ENCODE measurements at regions not wholly inside any gene's neighbourhood (a gene's known extent, or its start where the extent isn't known, plus 50 kb on each side); places are given as distances from the start of the nearest gene placed in this dataset.

DNA sequence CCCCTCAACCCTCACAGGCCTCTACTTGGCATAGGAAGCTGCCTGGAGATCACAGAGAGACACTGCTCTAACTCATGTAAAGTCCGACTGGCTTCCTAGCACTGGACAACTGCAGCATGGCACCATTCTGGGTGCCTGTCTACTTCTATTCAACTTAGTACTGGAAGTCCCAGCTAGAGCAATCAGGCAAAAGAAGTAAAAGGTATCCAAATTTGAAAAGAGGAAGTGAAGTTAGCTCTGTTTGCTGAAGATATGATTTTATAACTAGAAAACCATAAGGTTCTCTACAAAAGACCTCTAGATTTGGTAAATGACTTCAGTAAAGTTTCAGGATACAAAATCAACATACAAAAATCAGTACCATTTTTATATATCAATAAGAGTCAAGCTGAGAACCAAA, 1017.6 kb downstream of the PCDH9 start:
- Histone ChIP-seq H3K4me1 (ENCODE audit: insufficient read depth, low read length) (no peaks in the 10 kb centered on the region), H3K9ac (ENCODE audit: insufficient read depth, low read depth, low read length) (no peak overlapping the region), H3K79me2 (ENCODE audit: insufficient read depth, low read length) (no peaks in the 10 kb centered on the region), H2AFZ (ENCODE audit: low read length) (no peak overlapping the region), H4K20me1 (ENCODE audit: insufficient read depth, low read length) (no peaks in the 10 kb centered on the region), H3K36me3 (replicated peaks in 1 of 2; ENCODE audit: control insufficient read depth in 1 of 2, insufficient read depth in 2 of 2, low read length in 2 of 2) (no peaks in the 10 kb centered on the region), H3K27me3 (ENCODE audit: control insufficient read depth in 1 of 2, insufficient read depth in 2 of 2, low read length in 2 of 2) (no peaks in the 10 kb centered on the region), H3K4me2 (ENCODE audit: low read depth, low read length) (no peak overlapping the region), H3K4me3 (replicated peaks in 1 of 3; ENCODE audit: insufficient read depth in 1 of 3, low read depth in 2 of 3, low read length in 3 of 3) (no peak overlapping the region), H3K27ac (ENCODE audit: extremely low read length, insufficient read depth, low read length) (no peak overlapping the region), H3K9me3 (ENCODE audit: low read length) (peaks cover 27% of the 10 kb centered on the region)
- DNase-seq (ENCODE audit: low spot score) = no peak
- no peak for ATAC-seq
- intact Hi-C loops (cut with micrococcal nuclease; ENCODE audit: unreplicated experiment) (no loop called here), in situ Hi-C loops (cut with HindIII; ENCODE audit: extremely low pct_ligation_motif_present, low pct_unique_long_range_greater_than_20kb) (no loop called here)
- ChIA-PET POLR2A (no interaction called here), CTCF (ENCODE audit: low intra/inter-chr PET ratio, low total read pairs) (no interaction called here)
- BruUV-seq (replicated peaks) = no TSS peak
- TF ChIP-seq ZNF260 (CRISPR knock-in tag; IDR thresholded peaks at IDR 0.05; ENCODE audit: borderline replicate concordance, low read depth) = no peak
- TF ChIP-seq, protein P1, sequence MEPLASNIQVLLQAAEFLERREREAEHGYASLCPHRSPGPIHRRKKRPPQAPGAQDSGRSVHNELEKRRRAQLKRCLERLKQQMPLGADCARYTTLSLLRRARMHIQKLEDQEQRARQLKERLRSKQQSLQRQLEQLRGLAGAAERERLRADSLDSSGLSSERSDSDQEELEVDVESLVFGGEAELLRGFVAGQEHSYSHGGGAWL (CRISPR knock-in tag; IDR thresholded peaks at IDR 0.05) = no peak
- TF ChIP-seq ZNF615 (CRISPR knock-in tag; IDR thresholded peaks at IDR 0.05; ENCODE audit: borderline replicate concordance) = no peak
- TF ChIP-seq, protein P2, sequence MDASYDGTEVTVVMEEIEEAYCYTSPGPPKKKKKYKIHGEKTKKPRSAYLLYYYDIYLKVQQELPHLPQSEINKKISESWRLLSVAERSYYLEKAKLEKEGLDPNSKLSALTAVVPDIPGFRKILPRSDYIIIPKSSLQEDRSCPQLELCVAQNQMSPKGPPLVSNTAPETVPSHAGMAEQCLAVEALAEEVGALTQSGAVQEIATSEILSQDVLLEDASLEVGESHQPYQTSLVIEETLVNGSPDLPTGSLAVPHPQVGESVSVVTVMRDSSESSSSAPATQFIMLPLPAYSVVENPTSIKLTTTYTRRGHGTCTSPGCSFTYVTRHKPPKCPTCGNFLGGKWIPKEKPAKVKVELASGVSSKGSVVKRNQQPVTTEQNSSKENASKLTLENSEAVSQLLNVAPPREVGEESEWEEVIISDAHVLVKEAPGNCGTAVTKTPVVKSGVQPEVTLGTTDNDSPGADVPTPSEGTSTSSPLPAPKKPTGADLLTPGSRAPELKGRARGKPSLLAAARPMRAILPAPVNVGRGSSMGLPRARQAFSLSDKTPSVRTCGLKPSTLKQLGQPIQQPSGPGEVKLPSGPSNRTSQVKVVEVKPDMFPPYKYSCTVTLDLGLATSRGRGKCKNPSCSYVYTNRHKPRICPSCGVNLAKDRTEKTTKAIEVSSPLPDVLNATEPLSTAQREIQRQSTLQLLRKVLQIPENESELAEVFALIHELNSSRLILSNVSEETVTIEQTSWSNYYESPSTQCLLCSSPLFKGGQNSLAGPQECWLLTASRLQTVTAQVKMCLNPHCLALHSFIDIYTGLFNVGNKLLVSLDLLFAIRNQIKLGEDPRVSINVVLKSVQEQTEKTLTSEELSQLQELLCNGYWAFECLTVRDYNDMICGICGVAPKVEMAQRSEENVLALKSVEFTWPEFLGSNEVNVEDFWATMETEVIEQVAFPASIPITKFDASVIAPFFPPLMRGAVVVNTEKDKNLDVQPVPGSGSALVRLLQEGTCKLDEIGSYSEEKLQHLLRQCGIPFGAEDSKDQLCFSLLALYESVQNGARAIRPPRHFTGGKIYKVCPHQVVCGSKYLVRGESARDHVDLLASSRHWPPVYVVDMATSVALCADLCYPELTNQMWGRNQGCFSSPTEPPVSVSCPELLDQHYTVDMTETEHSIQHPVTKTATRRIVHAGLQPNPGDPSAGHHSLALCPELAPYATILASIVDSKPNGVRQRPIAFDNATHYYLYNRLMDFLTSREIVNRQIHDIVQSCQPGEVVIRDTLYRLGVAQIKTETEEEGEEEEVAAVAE (CRISPR knock-in tag; IDR thresholded peaks at IDR 0.05; ENCODE audit: borderline replicate concordance) = no peak
- TF ChIP-seq ZFYVE20 (CRISPR knock-in tag; IDR thresholded peaks at IDR 0.05; ENCODE audit: borderline replicate concordance, low read depth) = no peak
- TF ChIP-seq, protein P3, sequence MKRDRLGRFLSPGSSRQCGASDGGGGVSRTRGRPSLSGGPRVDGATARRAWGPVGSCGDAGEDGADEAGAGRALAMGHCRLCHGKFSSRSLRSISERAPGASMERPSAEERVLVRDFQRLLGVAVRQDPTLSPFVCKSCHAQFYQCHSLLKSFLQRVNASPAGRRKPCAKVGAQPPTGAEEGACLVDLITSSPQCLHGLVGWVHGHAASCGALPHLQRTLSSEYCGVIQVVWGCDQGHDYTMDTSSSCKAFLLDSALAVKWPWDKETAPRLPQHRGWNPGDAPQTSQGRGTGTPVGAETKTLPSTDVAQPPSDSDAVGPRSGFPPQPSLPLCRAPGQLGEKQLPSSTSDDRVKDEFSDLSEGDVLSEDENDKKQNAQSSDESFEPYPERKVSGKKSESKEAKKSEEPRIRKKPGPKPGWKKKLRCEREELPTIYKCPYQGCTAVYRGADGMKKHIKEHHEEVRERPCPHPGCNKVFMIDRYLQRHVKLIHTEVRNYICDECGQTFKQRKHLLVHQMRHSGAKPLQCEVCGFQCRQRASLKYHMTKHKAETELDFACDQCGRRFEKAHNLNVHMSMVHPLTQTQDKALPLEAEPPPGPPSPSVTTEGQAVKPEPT (CRISPR knock-in tag; IDR thresholded peaks at IDR 0.05; ENCODE audit: low read depth) = no peak
- no peak for TF ChIP-seq NFE2L2 (IDR thresholded peaks at IDR 0.05; ENCODE audit: low read length)
- TF ChIP-seq, protein P4, sequence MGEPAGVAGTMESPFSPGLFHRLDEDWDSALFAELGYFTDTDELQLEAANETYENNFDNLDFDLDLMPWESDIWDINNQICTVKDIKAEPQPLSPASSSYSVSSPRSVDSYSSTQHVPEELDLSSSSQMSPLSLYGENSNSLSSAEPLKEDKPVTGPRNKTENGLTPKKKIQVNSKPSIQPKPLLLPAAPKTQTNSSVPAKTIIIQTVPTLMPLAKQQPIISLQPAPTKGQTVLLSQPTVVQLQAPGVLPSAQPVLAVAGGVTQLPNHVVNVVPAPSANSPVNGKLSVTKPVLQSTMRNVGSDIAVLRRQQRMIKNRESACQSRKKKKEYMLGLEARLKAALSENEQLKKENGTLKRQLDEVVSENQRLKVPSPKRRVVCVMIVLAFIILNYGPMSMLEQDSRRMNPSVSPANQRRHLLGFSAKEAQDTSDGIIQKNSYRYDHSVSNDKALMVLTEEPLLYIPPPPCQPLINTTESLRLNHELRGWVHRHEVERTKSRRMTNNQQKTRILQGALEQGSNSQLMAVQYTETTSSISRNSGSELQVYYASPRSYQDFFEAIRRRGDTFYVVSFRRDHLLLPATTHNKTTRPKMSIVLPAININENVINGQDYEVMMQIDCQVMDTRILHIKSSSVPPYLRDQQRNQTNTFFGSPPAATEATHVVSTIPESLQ (CRISPR knock-in tag; conservative IDR thresholded peaks at IDR 0.05) = no peak
- FAIRE-seq = no peak
- WGBS (ENCODE audit: low lambda C conversion rate) = 14% methylated on average over 1 of the region's 1 CpG
